ENCODE measurements at regions not wholly inside any gene's neighbourhood (a gene's known extent, or its start where the extent isn't known, plus 50 kb on each side); places are given as distances from the start of the nearest gene placed in this dataset.

DNA sequence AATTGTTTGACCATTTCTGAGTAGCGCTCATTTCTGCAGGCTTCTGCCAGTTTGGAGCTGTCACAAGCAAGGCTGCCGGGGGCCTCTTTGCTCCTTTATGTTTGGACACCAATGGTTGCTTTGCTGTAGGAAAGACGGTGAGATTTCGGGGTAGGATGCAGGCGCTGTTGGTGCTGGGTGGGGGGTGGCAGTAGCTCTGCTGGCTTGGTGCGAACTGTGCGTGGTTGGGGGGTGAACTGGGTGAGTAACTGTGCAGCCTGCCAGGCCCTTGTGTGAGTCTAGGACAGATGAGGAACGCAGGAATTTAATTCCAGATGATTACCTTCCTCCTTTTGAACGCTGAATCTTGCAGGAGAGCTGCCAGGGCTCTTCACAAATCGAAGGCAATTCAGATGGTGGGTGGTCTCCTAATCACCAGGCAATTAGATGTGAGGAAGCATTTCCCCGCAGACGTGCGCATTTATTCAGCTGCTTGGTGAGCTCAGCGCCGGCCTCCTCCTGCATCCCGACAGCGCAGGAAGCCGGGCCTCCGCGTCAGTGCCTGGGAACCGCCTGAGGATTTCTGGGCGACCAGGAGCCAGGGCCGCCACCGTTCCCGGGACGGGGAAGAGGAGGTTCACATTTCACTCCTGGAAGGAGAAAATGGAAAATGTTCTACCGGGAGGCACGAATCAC, 154.4 kb downstream of the FOXL1 start:
- TF ChIP-seq POLR2A (IDR thresholded peaks at IDR 0.05; ENCODE audit: low read depth, low read length) (no peak), POLR2AphosphoS5 (IDR thresholded peaks at IDR 0.05; ENCODE audit: low read depth, low read length) (no peak)

Data from GM12892 (cell line).